ENCODE measurements at regions not wholly inside any gene's neighbourhood (a gene's known extent, or its start where the extent isn't known, plus 50 kb on each side); places are given as distances from the start of the nearest gene placed in this dataset.
"Not testable (repeated sequence)": the region's sequence is repeated elsewhere in the genome, so short reads cannot be mapped to it uniquely, and the experiment has no call there.

DNA sequence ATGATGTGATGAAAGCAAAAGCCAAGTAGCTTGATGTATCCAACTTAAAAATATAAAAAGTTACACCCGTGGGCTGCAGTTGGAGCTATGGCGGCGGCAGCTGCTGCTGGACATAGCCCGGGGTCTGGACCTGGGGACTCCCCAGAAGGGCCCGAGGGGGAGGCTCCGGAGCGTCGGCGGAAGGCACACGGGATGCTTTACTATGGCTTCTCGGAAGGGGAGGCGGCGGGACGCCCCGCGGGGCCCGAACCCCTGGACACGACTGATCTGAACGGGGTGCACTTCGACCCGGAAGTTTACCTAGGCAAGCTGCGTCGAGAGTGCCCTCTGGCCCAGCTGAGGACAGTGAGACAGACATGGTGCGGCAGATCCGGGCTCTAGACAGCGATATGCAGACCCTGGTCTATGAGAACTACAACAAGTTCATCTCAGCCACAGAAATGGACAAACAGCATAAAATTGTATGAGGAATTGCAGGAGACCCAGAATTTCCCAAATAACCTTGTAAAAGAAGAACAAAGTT lies 109.5 kb upstream of the EEF2KMT start:
- TF ChIP-seq, protein P1, sequence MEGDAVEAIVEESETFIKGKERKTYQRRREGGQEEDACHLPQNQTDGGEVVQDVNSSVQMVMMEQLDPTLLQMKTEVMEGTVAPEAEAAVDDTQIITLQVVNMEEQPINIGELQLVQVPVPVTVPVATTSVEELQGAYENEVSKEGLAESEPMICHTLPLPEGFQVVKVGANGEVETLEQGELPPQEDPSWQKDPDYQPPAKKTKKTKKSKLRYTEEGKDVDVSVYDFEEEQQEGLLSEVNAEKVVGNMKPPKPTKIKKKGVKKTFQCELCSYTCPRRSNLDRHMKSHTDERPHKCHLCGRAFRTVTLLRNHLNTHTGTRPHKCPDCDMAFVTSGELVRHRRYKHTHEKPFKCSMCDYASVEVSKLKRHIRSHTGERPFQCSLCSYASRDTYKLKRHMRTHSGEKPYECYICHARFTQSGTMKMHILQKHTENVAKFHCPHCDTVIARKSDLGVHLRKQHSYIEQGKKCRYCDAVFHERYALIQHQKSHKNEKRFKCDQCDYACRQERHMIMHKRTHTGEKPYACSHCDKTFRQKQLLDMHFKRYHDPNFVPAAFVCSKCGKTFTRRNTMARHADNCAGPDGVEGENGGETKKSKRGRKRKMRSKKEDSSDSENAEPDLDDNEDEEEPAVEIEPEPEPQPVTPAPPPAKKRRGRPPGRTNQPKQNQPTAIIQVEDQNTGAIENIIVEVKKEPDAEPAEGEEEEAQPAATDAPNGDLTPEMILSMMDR (IDR thresholded peaks at IDR 0.05; ENCODE audit: extremely low read depth, missing control alignments), result no peak
- no peak for DNase-seq (ENCODE audit: low spot score)

DNA sequence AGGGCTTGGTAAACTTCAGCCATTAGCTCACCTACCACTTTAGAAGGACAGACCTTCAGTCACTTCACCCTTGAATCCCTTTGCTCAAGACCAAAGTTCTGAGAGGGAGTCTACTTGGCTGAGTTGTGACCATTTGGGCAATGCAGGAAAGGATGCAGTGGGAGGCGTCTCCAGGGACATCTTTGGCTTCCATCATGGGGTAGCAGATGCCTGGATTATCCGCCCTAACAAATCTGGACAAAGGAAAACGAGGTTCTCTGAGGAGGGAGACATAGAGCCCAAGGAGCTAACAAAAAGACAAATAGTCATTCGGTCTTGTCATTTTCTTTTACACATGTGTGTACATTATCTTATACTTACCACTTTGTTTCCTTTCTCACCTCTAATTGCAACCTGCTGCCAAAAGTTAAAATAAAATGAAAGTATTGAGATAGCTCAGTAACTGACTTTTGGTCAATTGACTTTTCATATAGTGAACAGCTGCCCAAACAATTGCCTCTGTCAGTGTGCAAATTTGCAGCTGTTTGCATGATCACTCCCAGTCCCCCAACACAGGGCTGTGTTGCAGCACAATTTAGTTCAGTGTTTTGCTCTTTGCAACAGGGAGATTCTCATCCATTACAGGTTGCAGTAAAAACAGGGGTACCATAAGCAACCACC lies 108.9 kb upstream of the EEF2KMT start:
- DNase-seq (ENCODE audit: low spot score), result no peak
- TF ChIP-seq, protein P1 (IDR thresholded peaks at IDR 0.05; ENCODE audit: extremely low read depth, missing control alignments), result no peak

DNA sequence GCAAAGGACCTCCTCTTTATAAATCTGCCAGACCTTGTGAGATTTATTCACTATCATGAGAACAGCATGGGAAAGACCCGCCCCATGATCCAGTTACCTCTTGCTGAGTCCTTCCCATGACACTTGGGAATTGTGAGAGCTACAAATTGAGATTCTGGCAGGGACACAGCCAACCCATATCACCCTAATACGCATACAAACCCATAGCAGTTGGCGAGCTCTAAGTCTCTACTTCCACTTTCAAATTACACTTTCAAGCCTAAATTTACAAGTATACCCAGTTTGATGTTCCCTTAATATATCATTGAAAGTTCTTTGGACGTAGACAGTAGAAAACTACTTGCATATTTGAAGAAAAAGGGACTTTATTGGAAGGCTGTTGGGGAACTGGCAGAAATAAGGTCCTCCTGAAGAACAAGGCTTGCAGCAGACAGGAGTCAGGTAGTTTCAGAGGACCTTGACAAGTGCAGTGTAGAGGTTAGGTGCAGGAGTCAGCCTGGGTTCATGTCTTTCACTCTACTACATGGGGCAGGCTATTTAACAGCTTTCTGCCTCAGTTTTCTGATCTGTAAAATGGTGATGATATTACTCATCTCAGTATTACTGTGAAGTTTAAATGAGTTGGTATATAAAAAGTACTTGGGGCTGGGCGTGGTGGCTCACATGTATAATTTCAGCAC lies 107.9 kb upstream of the EEF2KMT start:
- DNase-seq (ENCODE audit: low spot score), result peak; percentile 47
- TF ChIP-seq, protein P1 (IDR thresholded peaks at IDR 0.05; ENCODE audit: extremely low read depth, missing control alignments), result no peak

DNA sequence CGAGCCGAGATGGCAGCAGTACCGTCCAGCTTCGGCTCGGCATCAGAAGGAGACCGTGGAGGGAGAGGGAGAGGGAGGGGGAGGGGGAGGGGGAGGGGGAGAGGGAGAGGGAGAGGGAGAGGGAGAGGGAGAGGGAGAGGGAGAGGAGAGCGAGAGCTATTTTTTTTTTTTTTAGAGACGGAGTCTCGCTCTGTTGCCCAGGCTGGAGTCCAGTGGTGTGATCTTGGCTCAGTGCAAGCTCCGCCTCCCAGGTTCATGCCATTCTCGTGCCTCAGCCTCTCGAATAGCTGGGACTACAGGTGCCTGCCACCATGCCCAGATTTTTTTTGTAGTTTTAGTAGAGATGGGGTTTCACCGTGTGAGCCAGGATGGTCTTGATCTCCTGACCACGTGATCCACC lies 106.1 kb upstream of the EEF2KMT start:
- not testable (repeated sequence) for DNase-seq (ENCODE audit: low spot score)

DNA sequence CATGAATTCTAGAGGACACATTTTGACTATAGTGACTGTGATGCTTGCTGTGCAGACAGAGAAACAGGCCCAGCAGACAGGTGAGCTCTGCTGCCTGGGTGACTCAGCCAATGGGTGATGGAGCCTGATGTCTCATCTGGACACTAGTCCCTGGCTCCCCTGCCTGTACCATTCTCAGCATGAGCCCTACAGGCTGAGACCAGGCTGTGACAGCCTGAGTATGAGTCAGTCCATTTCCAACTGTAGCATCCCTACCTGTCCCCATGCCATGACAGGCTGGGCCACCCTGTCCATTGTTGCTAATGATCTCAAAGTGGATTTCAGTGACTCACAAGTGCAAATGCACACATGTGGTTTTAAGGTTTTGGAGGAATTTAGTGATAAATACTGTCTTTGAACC lies 102.5 kb upstream of the EEF2KMT start:
- TF ChIP-seq, protein P1 (IDR thresholded peaks at IDR 0.05; ENCODE audit: extremely low read depth, missing control alignments), result no peak
- no peak for DNase-seq (ENCODE audit: low spot score)

DNA sequence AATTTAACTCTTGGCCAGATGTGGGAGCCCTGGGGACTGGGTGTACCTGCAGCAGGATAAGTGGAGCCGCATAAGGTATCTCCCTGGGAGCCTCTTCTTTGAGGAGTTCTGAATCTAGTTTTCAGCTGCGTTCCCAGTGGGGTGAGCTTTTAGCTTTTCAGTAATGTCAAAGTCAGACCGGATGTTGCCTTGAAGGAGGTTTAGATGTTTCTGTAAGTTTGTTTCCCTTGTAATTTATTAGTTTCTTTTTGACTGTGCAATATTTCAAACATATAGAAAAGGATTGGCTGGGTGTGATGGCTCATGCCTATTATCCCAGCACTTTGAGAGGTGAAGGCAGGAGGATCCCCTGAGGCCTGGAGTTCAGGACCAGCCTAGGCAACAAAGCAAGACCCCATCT lies 98.6 kb upstream of the EEF2KMT start:
- TF ChIP-seq, protein P1 (IDR thresholded peaks at IDR 0.05; ENCODE audit: extremely low read depth, missing control alignments), result no peak
- no peak for DNase-seq (ENCODE audit: low spot score)

DNA sequence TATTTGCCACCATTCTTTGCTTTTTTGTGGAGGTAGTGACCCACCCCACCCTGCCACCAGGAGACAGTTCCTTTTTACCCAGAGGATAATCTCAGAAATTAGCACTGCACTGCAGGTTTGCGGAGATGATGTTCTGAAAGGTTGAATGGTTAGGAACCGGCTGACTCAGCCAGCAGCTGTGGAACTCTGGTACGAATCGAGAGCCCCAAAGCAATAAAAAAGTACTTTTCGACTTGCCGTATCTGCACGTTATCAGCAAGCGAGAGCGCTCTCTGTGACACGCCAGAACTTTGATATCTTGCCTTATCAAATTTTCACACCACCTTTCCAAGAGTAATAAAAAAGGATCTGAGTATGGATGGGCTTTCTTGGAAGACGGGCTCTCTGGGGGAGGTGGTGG lies 96.3 kb upstream of the EEF2KMT start:
- no peak for DNase-seq (ENCODE audit: low spot score)
- TF ChIP-seq, protein P1 (IDR thresholded peaks at IDR 0.05; ENCODE audit: extremely low read depth, missing control alignments), result no peak

DNA sequence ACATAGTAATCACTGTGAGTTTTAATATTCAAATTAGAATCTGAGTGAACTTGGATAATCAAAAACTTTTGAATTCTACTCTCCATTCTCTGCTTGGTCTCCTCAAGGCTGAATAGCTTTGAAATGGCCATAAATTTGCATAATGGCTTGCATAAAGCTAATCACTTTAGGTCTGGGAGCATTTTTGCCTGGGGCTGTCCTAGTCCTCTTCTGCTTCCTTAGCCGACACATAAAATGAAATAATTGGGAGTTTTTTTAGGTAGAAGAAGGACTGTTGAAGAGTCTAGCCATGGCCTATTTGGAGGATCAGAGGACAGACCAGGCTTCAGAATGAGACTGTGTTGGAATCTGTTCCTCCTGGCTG lies 91.4 kb upstream of the EEF2KMT start:
- TF ChIP-seq, protein P1 (IDR thresholded peaks at IDR 0.05; ENCODE audit: extremely low read depth, missing control alignments), result no peak
- no peak for DNase-seq (ENCODE audit: low spot score)

Measured in GM20000 (cell line).